ENCODE measurements at regions not wholly inside any gene's neighbourhood (a gene's known extent, or its start where the extent isn't known, plus 50 kb on each side); places are given as distances from the start of the nearest gene placed in this dataset.
"Not testable (repeated sequence)": the region's sequence is repeated elsewhere in the genome, so short reads cannot be mapped to it uniquely, and the experiment has no call there.

DNA sequence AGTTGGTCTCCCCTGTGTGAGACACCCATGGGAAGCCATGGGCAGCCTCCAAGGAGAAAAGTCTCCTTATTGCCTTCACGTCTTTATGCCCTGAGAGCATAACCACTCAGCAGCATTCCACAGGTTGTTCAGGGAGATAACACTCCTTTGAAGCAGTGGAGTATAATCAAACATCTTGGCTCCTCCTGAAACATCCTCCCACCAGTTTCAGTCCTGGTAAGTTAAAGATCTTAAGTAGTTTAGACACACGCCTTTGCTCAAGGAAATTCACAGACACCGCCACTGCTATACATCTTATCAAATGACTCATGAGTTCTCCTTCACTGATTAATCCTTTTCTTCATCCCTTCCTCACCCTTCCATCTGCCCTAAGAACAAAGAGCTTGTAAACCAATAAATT lies 446.5 kb upstream of the RASGRP1 start:
- TF ChIP-seq POLR2A (IDR thresholded peaks at IDR 0.05; ENCODE audit: low read depth, low read length); JUN (IDR thresholded peaks at IDR 0.05; ENCODE audit: borderline replicate concordance, insufficient read depth, insufficient read length, low read depth); CTCF (IDR thresholded peaks at IDR 0.05; ENCODE audit: extremely low read depth in 1 of 2, insufficient read depth in 1 of 2, low read depth in 1 of 2, low read length in 2 of 2); EZH2 (IDR thresholded peaks at IDR 0.05; ENCODE audit: borderline replicate concordance, low read depth, low read length, severe bottlenecking); POLR2AphosphoS5 (IDR thresholded peaks at IDR 0.05; ENCODE audit: insufficient read depth, low read depth, low read length); MYC (IDR thresholded peaks at IDR 0.05; ENCODE audit: low read depth, low read length); FOS (IDR thresholded peaks at IDR 0.05; ENCODE audit: borderline replicate concordance, insufficient read depth, low read length); GATA2 (IDR thresholded peaks at IDR 0.05; ENCODE audit: insufficient read depth, insufficient read length, low read depth, low read length): not testable (repeated sequence)
- TF ChIP-seq, protein P1, sequence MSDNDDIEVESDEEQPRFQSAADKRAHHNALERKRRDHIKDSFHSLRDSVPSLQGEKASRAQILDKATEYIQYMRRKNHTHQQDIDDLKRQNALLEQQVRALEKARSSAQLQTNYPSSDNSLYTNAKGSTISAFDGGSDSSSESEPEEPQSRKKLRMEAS (IDR thresholded peaks at IDR 0.05; ENCODE audit: insufficient read depth, insufficient read length) = not testable (repeated sequence)

All from endothelial cell of umbilical vein (primary cell).